ENCODE measurements at regions not wholly inside any gene's neighbourhood (a gene's known extent, or its start where the extent isn't known, plus 50 kb on each side); places are given as distances from the start of the nearest gene placed in this dataset.

DNA sequence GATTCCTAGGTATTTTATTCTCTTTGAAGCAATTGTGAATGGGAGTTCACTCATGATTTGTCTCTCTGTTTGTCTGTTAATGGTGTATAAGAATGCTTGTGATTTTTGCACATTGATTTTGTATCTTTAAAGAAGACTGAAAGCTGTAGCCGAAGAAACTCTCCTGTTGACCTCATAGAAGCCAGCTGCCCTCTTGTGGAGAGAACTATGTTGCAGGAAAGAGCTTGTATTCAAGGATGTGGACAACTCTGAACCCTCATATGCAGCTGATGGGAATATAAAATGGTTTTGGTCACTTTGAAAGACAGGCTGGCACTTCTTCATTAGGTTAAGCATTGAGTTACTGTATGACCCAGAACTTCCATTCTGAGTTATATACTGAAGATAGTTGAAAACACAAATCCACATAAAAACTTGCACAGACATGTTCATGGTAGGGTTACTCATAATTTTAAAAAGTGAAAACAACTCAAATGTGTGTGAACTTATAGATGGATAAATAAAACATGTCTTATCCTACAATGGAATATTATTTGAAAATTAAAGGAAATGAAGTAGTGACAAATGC, 65.8 kb upstream of the SLITRK6 start:
- TF ChIP-seq, protein P1, sequence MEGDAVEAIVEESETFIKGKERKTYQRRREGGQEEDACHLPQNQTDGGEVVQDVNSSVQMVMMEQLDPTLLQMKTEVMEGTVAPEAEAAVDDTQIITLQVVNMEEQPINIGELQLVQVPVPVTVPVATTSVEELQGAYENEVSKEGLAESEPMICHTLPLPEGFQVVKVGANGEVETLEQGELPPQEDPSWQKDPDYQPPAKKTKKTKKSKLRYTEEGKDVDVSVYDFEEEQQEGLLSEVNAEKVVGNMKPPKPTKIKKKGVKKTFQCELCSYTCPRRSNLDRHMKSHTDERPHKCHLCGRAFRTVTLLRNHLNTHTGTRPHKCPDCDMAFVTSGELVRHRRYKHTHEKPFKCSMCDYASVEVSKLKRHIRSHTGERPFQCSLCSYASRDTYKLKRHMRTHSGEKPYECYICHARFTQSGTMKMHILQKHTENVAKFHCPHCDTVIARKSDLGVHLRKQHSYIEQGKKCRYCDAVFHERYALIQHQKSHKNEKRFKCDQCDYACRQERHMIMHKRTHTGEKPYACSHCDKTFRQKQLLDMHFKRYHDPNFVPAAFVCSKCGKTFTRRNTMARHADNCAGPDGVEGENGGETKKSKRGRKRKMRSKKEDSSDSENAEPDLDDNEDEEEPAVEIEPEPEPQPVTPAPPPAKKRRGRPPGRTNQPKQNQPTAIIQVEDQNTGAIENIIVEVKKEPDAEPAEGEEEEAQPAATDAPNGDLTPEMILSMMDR (IDR thresholded peaks at IDR 0.05; ENCODE audit: insufficient read depth, low read depth, low read length, missing control alignments) = peak; percentile 68
- H3K4me3 ChIP-seq (ENCODE audit: low read length) = no peak overlapping the region
- peak; percentile 49 for DNase-seq (ENCODE audit: low read depth)

DNA sequence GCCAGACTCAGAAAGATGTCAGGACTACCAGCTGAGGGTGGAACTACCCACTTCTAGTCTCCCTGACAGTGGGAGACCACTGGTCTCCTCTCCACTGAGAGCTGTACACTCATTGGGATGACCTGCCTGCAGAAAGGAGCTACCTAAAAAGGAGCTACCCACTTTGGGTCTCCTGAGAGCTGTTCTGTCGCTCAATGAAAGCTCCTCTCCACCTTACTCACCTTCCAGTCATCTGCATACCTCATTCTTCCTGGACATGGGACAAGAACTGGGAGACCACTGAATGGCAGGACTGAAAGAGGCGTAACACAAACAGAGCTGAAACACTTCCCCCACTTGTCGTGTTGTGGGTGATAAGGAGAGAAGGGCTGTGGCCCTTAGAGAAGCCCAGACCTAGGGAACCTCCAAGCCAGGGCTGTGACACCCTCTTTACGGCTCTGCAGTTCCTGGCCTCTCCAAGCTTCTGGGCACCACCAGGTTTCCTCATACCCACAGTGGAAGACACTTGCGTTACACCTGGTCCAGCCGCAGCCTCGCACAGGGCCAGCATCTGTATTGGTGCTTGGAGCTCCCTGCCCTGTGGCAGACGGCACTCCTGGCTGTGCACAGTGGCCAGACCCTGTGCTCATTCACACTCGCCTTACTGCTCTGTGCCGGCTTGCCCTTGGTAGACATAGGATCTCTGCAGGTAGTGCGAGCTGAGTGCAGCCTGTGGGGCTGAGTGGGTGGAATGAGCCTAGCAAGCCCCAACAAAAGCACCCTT, 54.9 kb upstream of the SLITRK6 start:
- no peak overlapping the region for H3K4me3 ChIP-seq (ENCODE audit: low read length)
- DNase-seq (ENCODE audit: low read depth) = no peak
- TF ChIP-seq, protein P1 (IDR thresholded peaks at IDR 0.05; ENCODE audit: insufficient read depth, low read depth, low read length, missing control alignments) = no peak

DNA sequence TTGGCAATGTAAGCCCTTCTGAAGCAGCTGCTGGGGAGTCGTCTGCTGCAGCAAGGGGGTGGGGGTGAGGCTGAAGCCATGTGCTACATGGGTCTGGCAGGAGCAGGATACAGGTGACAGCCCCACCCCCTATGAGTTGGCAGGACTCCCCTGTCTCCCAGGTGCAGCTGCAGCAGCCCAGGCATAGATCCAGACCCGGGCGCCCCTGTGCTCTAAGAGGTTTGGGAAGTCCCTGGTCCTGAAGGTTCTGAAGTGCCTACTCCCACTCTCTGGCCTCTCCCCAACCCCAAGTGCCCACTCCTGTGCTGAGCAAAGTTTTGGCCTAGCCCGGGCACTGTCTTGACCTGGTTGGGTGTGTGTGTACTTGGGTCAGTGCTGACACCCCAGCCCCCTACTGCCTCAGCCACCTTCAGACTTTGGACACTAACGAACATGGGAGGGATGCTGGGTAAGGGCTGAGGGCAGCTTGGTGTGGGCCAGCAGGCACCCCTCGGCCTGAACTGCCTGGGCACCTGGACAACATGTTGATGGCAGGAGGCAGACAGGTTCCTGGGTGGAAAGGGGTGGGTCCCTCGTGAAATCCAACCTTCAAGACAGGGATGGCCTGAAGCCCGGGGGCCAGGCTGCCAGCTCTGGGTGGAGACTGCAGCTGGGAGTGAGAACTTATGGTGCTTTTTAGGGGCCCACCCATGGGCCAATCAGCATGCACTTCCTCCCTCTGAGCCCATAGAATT, 54.1 kb upstream of the SLITRK6 start:
- H3K4me3 ChIP-seq (ENCODE audit: low read length) = no peak overlapping the region
- no peak for DNase-seq (ENCODE audit: low read depth)
- TF ChIP-seq, protein P1 (IDR thresholded peaks at IDR 0.05; ENCODE audit: insufficient read depth, low read depth, low read length, missing control alignments) = no peak
